GM23338 (cell line): ENCODE measurements at regions not wholly inside any gene's neighbourhood (a gene's known extent, or its start where the extent isn't known, plus 50 kb on each side); places are given as distances from the start of the nearest gene placed in this dataset.

Experiments used
- ATAC-seq: fragments of 200-7000 bp; cut with Tn5 transposase; 3 replicates; pipeline ENCODE4 v1.9.1; 2020
- DNase-seq: peaks from one replicate; pipeline ENCODE4 v3.0.0-alpha.2; 2015; ENCODE audit warnings: low spot score
- H2AFZ ChIP-seq: fragments of 200-600 bp; sonication (generic); 2 replicates; pipeline ENCODE4 v1.8.0; 2016; ENCODE audit warnings: antibody characterized with exemption, mild to moderate bottlenecking, moderate library complexity
- H3F3A ChIP-seq: fragments of 200-600 bp; sonication (generic); replicated peaks from 2 replicates; pipeline ENCODE4 v1.8.0; 2017; ENCODE audit warnings: antibody characterized with exemption, mixed run types, low read depth
- H3K27ac ChIP-seq: fragments of 200-600 bp; sonication (generic); 2 replicates; pipeline ENCODE4 v1.6.1; 2016; ENCODE audit warnings: low read depth
- H3K27me3 ChIP-seq: fragments of 200-600 bp; sonication (generic); 2 replicates; pipeline ENCODE4 v1.8.0; 2016; ENCODE audit warnings: mild to moderate bottlenecking, mixed run types, moderate library complexity; ENCODE audit not compliant: insufficient read depth
- H3K36me3 ChIP-seq: fragments of 200-600 bp; sonication (generic); 2 replicates; pipeline ENCODE4 v1.8.0; 2016; ENCODE audit warnings: mild to moderate bottlenecking; ENCODE audit not compliant: insufficient read depth
- H3K4me1 ChIP-seq: fragments of 200-600 bp; sonication (generic); 2 replicates; pipeline ENCODE4 v1.8.0; 2016; ENCODE audit warnings: mild to moderate bottlenecking, moderate library complexity; ENCODE audit not compliant: insufficient read depth
- H3K4me2 ChIP-seq: fragments of 200-600 bp; sonication (generic); 2 replicates; pipeline ENCODE4 v1.7.1; 2017; ENCODE audit warnings: mixed run types
- H3K4me3 ChIP-seq: fragments of 200-600 bp; sonication (generic); 2 replicates; pipeline ENCODE4 v1.6.1; 2016; ENCODE audit warnings: mixed run types
- H3K79me2 ChIP-seq: fragments of 200-600 bp; sonication (generic); replicated peaks from 2 replicates; pipeline ENCODE4 v1.8.0; 2017; ENCODE audit warnings: mild to moderate bottlenecking; ENCODE audit not compliant: insufficient read depth
- H3K9me2 ChIP-seq: fragments of 200-600 bp; sonication (generic); 2 replicates; pipeline ENCODE4 v1.8.0; 2017; ENCODE audit not compliant: insufficient read depth
- H4K20me1 ChIP-seq: fragments of 200-600 bp; sonication (generic); replicated peaks from 2 replicates; pipeline ENCODE4 v1.8.0; 2017; ENCODE audit warnings: mild to moderate bottlenecking; ENCODE audit not compliant: insufficient read depth
- H3K27ac Mint-ChIP-seq: 2 replicates; pipeline ENCODE4 v1.8.0; 2020; ENCODE audit warnings: inconsistent platforms, mild to moderate bottlenecking, moderate library complexity, mixed read lengths
- H3K27me3 Mint-ChIP-seq: 3 replicates; pipeline ENCODE4 v1.8.0; 2022; ENCODE audit warnings: low read depth, mild to moderate bottlenecking, moderate library complexity, mixed read lengths, inconsistent platforms; ENCODE audit not compliant: insufficient read depth, poor library complexity
- H3K36me3 Mint-ChIP-seq: 3 replicates; pipeline ENCODE4 v1.8.0; 2021; ENCODE audit warnings: low read depth, mild to moderate bottlenecking, inconsistent platforms, moderate library complexity, mixed read lengths
- H3K4me1 Mint-ChIP-seq: 3 replicates; pipeline ENCODE4 v1.8.0; 2020; ENCODE audit warnings: mild to moderate bottlenecking, inconsistent platforms, mixed read lengths
- H3K4me3 Mint-ChIP-seq: 3 replicates; pipeline ENCODE4 v1.8.0; 2021; ENCODE audit warnings: moderate library complexity, mild to moderate bottlenecking, inconsistent platforms, mixed read lengths
- H3K9me3 Mint-ChIP-seq: 3 replicates; pipeline ENCODE4 v1.8.0; 2020; ENCODE audit warnings: moderate library complexity, mild to moderate bottlenecking, inconsistent platforms, mixed read lengths
- CREB1 ChIP-seq: fragments of 250-450 bp; sonication (Bioruptor Pico); IDR thresholded peaks from 2 replicates; pipeline ENCODE4 v1.5.0; 2020; ENCODE audit warnings: low read depth, mild to moderate bottlenecking, moderate library complexity
- EZH2phosphoT487 ChIP-seq: fragments of 200-600 bp; sonication (generic); IDR thresholded peaks from one replicate; pipeline ENCODE4 v1.8.1; 2018; ENCODE audit warnings: antibody characterized with exemption; ENCODE audit not compliant: unreplicated experiment
- JUNB ChIP-seq: IDR thresholded peaks from one replicate; pipeline ENCODE4 v1.6.1; 2016; ENCODE audit warnings: antibody characterized with exemption; ENCODE audit not compliant: unreplicated experiment
- NANOG ChIP-seq: IDR thresholded peaks from 2 replicates; pipeline ENCODE4 v1.6.1; 2016; ENCODE audit warnings: antibody characterized with exemption, borderline replicate concordance
- ZNF114 ChIP-seq: fragments of 250-450 bp; sonication (Bioruptor Pico); IDR thresholded peaks from 2 replicates; pipeline ENCODE4 v1.5.0; 2020; ENCODE audit warnings: mild to moderate bottlenecking, moderate library complexity
- TF ChIP-seq, protein P1 (sequence below), 2 experiments: fragments of 200-600 bp in 1 of 2; sonication (generic) in 1 of 2; conservative IDR thresholded peaks; 2 replicates each; pipeline versions ENCODE4 v1.5.1 to v1.6.1; 2016 to 2017; ENCODE audit warnings: antibody characterized with exemption in 2 of 2, low read depth in 2 of 2, mild to moderate bottlenecking in 2 of 2, moderate library complexity in 1 of 2
- TF ChIP-seq, protein P2 (sequence below): IDR thresholded peaks from 2 replicates; pipeline ENCODE4 v1.6.1; 2016; ENCODE audit warnings: antibody characterized with exemption
- TF ChIP-seq, protein P3 (sequence below): fragments of 250-450 bp; sonication (Bioruptor Pico); IDR thresholded peaks from 2 replicates; pipeline ENCODE4 v1.5.0; 2020; ENCODE audit warnings: mild to moderate bottlenecking, moderate library complexity

DNA sequence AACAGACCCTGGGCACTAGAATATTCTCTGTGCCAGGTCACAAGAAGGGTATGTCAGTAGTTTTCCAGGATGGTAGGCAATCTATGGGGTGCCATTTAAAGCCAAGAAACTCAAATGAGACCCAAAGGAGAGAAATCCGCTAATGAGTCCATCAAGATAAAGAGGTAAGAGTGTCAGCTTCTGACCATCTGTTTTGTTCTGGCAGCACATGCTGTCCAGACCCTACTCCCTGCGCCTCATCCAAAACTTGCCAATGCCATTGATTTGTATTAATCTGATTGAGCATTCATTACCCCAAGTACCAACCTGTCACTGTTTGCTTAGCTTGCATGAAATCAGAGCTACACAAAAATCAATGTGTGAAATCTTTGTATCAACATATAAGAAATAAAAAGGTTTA, 229.0 kb downstream of the BLID start (continued):
- TF ChIP-seq, protein P1, sequence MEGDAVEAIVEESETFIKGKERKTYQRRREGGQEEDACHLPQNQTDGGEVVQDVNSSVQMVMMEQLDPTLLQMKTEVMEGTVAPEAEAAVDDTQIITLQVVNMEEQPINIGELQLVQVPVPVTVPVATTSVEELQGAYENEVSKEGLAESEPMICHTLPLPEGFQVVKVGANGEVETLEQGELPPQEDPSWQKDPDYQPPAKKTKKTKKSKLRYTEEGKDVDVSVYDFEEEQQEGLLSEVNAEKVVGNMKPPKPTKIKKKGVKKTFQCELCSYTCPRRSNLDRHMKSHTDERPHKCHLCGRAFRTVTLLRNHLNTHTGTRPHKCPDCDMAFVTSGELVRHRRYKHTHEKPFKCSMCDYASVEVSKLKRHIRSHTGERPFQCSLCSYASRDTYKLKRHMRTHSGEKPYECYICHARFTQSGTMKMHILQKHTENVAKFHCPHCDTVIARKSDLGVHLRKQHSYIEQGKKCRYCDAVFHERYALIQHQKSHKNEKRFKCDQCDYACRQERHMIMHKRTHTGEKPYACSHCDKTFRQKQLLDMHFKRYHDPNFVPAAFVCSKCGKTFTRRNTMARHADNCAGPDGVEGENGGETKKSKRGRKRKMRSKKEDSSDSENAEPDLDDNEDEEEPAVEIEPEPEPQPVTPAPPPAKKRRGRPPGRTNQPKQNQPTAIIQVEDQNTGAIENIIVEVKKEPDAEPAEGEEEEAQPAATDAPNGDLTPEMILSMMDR (conservative IDR thresholded peaks at IDR 0.05; ENCODE audit: low read depth in 2 of 2): no peak
- no peak for TF ChIP-seq JUNB

DNA sequence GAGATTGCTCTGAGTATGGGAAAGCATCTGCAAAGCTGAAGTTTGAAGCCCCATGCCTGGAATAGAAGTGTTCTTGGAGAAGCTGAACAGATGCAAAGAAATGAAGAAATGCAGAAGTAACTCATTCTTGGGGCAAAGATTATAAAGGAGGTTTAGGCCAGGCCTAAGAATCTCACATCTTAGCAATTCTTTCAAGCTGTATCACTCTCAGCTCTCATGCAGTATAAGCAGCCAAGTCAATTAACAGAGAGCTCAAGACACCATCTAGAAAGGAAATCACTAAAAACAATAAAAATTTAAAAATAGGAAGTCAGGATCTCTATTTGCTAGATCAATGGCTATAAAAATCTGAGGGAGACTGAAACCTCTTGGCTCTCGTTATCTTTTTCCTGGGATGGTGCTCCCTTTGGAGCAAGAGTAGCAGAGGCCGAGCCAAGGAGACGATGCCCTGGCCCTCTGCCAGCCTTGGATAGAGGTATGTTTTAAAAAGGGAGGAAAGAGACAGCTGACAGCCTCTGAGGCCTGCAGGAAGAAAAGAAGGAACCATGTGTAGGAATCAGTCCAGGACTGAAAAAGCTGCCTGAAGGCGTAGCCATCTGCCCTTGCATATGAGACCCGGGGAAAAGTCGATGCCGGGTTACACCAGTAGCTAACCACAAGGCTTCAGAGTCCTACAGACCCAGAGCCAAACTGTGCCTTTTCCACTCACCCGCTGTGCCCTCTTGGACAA, 229.8 kb downstream of the BLID start:
- Histone ChIP-seq H3K36me3 (no peaks in the 10 kb centered on the region), H3K4me2 (no peak overlapping the region), H3K79me2 (no peaks in the 10 kb centered on the region), H3K4me3 (no peak overlapping the region), H3K27me3 (no peaks in the 10 kb centered on the region), H3K4me1 (0 out of 2 replicates have a peak, but pooled peaks cover 3% of the 10 kb centered on the region), H3K27ac (no peak overlapping the region), H4K20me1 (no peaks in the 10 kb centered on the region), H3F3A (no peaks in the 10 kb centered on the region), H2AFZ (peak overlapping the region; percentile 23; the same call in 1 of the 2 replicates), H3K9me2 (peaks cover 9% of the 10 kb centered on the region)
- Mint-ChIP-seq H3K4me1 (no peaks in the 10 kb centered on the region), H3K4me3 (no peak overlapping the region), H3K27ac (no peak overlapping the region), H3K27me3 (no peaks in the 10 kb centered on the region), H3K36me3 (no peaks in the 10 kb centered on the region), H3K9me3 (no peaks in the 10 kb centered on the region)
- TF ChIP-seq EZH2phosphoT487: no peak
- DNase-seq: no peak
- ATAC-seq: no peak

DNA sequence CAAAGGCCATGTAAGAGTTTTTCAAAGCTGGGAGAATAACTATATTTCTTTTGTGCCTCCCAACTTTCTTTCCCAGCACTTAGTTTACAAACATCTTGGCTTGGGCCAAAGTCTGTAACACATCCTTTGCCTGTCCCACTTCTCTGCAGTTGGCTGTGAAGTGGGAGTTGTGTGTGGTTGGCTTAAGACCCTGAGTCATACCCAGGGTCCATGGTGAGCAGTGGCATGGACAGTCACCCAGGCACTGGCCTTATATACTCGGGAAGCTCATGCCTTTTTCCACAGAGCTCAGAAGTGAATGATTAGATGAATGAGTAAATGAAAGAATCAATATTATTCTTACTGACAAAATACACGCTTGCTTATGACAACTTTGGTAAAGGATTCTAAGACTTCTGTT, 231.4 kb downstream of the BLID start:
- Histone ChIP-seq H3K27me3 (no peaks in the 10 kb centered on the region), H3F3A (no peaks in the 10 kb centered on the region), H3K4me3 (no peak overlapping the region), H3K27ac (no peak overlapping the region), H3K79me2 (no peaks in the 10 kb centered on the region), H3K4me1 (no peaks in the 10 kb centered on the region), H4K20me1 (no peaks in the 10 kb centered on the region), H3K9me2 (peaks cover 16% of the 10 kb centered on the region), H3K4me2 (no peak overlapping the region), H3K36me3 (no peaks in the 10 kb centered on the region), H2AFZ (no peak overlapping the region)
- H3K9me3 Mint-ChIP-seq: no peaks in the 10 kb centered on the region
- no peaks in the 10 kb centered on the region for H3K4me1 Mint-ChIP-seq
- ATAC-seq (no peak), DNase-seq (no peak)
- no peak overlapping the region for H3K4me3 Mint-ChIP-seq
- H3K36me3 Mint-ChIP-seq: no peaks in the 10 kb centered on the region
- no peaks in the 10 kb centered on the region for H3K27me3 Mint-ChIP-seq
- H3K27ac Mint-ChIP-seq: no peak overlapping the region
- TF ChIP-seq, protein P2, sequence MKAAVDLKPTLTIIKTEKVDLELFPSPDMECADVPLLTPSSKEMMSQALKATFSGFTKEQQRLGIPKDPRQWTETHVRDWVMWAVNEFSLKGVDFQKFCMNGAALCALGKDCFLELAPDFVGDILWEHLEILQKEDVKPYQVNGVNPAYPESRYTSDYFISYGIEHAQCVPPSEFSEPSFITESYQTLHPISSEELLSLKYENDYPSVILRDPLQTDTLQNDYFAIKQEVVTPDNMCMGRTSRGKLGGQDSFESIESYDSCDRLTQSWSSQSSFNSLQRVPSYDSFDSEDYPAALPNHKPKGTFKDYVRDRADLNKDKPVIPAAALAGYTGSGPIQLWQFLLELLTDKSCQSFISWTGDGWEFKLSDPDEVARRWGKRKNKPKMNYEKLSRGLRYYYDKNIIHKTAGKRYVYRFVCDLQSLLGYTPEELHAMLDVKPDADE: no peak
- no peak for TF ChIP-seq JUNB
- TF ChIP-seq CREB1 (CRISPR knock-in tag): no peak
- TF ChIP-seq, protein P1 (conservative IDR thresholded peaks at IDR 0.05; ENCODE audit: low read depth in 2 of 2): no peak
- no peak for TF ChIP-seq NANOG
- TF ChIP-seq EZH2phosphoT487: no peak
- no peak for TF ChIP-seq ZNF114 (CRISPR knock-in tag)
- TF ChIP-seq, protein P3, sequence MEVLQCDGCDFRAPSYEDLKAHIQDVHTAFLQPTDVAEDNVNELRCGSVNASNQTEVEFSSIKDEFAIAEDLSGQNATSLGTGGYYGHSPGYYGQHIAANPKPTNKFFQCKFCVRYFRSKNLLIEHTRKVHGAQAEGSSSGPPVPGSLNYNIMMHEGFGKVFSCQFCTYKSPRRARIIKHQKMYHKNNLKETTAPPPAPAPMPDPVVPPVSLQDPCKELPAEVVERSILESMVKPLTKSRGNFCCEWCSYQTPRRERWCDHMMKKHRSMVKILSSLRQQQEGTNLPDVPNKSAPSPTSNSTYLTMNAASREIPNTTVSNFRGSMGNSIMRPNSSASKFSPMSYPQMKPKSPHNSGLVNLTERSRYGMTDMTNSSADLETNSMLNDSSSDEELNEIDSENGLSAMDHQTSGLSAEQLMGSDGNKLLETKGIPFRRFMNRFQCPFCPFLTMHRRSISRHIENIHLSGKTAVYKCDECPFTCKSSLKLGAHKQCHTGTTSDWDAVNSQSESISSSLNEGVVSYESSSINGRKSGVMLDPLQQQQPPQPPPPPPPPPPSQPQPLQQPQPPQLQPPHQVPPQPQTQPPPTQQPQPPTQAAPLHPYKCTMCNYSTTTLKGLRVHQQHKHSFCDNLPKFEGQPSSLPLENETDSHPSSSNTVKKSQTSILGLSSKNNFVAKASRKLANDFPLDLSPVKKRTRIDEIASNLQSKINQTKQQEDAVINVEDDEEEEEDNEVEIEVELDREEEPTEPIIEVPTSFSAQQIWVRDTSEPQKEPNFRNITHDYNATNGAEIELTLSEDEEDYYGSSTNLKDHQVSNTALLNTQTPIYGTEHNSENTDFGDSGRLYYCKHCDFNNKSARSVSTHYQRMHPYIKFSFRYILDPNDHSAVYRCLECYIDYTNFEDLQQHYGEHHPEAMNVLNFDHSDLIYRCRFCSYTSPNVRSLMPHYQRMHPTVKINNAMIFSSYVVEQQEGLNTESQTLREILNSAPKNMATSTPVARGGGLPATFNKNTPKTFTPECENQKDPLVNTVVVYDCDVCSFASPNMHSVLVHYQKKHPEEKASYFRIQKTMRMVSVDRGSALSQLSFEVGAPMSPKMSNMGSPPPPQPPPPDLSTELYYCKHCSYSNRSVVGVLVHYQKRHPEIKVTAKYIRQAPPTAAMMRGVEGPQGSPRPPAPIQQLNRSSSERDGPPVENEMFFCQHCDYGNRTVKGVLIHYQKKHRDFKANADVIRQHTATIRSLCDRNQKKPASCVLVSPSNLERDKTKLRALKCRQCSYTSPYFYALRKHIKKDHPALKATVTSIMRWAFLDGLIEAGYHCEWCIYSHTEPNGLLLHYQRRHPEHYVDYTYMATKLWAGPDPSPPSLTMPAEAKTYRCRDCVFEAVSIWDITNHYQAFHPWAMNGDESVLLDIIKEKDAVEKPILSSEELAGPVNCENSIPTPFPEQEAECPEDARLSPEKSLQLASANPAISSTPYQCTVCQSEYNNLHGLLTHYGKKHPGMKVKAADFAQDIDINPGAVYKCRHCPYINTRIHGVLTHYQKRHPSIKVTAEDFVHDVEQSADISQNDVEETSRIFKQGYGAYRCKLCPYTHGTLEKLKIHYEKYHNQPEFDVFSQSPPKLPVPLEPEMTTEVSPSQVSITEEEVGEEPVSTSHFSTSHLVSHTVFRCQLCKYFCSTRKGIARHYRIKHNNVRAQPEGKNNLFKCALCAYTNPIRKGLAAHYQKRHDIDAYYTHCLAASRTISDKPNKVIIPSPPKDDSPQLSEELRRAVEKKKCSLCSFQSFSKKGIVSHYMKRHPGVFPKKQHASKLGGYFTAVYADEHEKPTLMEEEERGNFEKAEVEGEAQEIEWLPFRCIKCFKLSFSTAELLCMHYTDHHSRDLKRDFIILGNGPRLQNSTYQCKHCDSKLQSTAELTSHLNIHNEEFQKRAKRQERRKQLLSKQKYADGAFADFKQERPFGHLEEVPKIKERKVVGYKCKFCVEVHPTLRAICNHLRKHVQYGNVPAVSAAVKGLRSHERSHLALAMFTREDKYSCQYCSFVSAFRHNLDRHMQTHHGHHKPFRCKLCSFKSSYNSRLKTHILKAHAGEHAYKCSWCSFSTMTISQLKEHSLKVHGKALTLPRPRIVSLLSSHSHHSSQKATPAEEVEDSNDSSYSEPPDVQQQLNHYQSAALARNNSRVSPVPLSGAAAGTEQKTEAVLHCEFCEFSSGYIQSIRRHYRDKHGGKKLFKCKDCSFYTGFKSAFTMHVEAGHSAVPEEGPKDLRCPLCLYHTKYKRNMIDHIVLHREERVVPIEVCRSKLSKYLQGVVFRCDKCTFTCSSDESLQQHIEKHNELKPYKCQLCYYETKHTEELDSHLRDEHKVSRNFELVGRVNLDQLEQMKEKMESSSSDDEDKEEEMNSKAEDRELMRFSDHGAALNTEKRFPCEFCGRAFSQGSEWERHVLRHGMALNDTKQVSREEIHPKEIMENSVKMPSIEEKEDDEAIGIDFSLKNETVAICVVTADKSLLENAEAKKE (CRISPR knock-in tag): no peak
